ENCODE measurements at regions not wholly inside any gene's neighbourhood (a gene's known extent, or its start where the extent isn't known, plus 50 kb on each side); places are given as distances from the start of the nearest gene placed in this dataset.
A peak's percentile ranks its signal among the peaks of the same experiment; 100 is the strongest.
"Not testable (repeated sequence)": the region's sequence is repeated elsewhere in the genome, so short reads cannot be mapped to it uniquely, and the experiment has no call there.

- DNase-seq (ENCODE audit: low spot score) = no peak
These were observed 174.8 kb downstream of the MINAR1 start for GRCh38 chr15:79606831-79607355.

DNA sequence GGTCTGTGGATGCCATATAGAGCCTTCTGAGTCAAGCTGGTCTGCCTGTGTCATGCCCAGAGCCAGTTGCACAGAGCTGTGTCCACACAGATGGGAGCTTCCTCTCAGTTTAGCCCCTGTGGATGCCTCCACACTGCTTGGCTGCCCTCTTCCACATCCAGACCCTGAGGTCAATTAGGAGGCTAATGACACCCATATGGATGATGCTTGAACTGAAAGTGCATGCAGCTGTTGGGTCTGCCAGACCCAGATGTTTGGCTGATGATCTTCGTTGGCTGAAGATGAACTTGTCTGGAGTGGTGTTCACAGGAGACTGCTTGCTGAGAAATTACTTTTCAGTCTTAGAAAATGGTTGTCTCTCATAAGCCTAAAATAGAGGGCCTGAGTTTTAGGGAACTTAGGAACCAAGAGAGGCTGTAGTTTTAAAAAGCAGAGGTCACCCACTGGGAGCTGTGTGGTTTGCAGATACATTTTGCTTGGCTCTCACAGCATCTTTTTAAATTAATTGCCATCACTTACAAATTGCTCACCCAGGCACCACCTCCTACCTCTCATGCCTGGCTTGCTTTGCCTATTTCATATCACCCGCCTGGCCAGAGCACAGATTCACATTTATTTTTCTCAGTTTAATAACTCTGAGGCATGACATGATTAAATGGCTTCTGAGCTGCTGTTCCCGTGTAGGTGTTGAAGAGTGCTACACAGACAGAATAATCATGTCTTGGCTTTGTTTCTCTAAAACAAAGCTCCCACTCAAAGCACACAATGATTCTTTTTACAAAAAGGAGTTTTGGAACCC is 176.1 kb downstream of the MINAR1 start:
- DNase-seq (ENCODE audit: low spot score) = no peak

GRCh38 chr15:79609506-79609905 is 177.4 kb downstream of the MINAR1 start:
- DNase-seq (ENCODE audit: low spot score) = no peak

- peak; percentile 3 for DNase-seq (ENCODE audit: low spot score)
These were observed 177.9 kb downstream of the MINAR1 start for GRCh38 chr15:79610021-79610420.

GRCh38 chr15:79615754-79616153 is 183.6 kb downstream of the MINAR1 start:
- DNase-seq (ENCODE audit: low spot score) = peak; percentile 87

DNA sequence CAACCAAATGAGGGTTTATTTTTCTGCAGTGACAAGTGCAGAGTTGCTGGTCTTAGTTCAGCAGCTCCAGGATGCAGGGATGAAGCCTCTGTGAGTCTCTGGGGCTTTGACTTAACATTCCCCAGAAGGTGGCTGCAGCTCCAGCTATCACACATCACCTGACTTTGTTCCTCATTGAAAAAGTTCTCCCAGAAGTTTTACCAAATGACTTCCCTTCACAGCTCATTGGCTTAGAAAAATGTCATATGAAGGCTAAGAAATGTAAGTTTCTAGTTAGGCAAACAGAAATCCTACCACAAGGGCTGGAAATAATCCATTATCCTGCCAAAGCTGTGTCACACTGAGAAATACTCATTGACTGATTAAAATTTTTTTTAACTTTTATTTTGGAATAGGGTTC is 184.9 kb downstream of the MINAR1 start:
- DNase-seq (ENCODE audit: low spot score) = no peak

DNA sequence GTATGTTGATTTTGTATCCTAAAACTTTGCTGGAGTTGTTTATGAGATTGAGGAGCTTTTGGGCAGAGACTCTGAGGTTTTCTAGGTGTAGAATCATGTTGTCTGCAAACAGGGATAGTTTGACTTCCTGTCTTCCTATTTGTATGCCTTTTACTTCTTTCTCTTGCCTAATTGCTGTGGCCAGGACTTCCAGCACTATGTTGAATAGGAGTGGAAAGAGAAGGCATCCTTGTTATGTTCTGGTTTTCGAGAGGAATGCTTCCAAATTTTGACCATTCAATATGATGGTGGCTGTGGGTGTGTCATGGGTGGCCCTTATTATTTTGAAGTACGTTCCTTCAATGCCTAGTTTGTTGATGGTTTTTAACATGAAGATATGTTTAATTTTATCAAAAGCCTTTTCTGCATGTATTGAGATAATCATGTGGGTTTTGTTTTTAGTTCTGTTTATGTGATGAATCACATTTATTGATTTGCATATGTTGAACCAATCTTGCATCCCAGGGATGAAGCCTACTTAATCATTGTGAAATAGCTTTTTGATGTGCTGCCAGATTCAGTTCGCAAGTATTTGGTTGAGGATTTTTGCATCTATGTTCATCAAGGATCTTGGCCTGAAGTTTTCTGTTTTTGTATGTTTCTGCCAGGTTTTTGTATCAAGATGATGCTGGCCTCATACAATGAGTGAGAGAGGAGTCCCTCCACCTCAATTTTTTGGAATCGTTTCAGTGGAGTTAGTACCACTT is 188.1 kb downstream of the MINAR1 start:
- no peak for DNase-seq (ENCODE audit: low spot score)

DNA sequence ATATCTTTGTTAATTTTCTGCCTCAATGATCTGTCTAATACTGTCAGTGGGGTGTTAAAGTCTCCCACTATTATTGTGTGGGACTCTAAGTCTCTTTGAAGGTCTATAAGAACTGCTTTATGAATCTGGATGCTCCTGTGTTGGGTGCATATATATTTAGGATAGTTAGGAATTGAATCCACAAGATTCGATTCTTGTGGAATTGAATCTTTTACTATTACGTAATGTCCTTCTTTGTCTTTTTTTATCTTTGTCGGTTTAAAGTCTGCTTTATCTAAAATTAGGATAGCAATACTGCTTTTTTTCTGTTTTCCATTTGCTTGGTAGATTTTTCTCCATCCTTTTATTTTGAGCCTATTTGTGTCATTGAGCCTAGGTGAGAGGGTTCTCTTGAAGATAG is 189.7 kb downstream of the MINAR1 start:
- DNase-seq (ENCODE audit: low spot score) = not testable (repeated sequence)

DNA sequence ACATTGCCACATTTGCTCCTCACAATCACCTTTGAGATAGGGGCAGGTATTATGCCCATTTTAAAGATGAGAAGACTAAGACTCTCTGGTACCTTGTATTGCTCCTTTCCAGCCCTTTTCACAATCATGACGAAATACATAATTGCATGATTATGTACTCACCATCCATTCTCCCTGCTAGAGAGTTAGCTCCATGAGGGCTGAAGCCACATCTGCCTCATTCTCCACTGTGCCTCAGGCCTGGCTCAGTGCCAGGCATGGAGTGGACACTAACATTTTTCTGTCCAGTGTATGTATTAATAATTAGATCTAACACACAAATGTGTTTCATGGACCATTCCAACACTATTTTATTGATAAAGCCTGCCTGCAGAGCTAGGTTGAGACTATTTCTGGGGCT is 191.4 kb downstream of the MINAR1 start:
- DNase-seq (ENCODE audit: low spot score) = no peak

- DNase-seq (ENCODE audit: low spot score) = no peak
These were observed 197.6 kb downstream of the MINAR1 start for GRCh38 chr15:79629687-79630086.

- DNase-seq (ENCODE audit: low spot score) = no peak
These were observed 200.3 kb downstream of the MINAR1 start for GRCh38 chr15:79632457-79632856.

DNA sequence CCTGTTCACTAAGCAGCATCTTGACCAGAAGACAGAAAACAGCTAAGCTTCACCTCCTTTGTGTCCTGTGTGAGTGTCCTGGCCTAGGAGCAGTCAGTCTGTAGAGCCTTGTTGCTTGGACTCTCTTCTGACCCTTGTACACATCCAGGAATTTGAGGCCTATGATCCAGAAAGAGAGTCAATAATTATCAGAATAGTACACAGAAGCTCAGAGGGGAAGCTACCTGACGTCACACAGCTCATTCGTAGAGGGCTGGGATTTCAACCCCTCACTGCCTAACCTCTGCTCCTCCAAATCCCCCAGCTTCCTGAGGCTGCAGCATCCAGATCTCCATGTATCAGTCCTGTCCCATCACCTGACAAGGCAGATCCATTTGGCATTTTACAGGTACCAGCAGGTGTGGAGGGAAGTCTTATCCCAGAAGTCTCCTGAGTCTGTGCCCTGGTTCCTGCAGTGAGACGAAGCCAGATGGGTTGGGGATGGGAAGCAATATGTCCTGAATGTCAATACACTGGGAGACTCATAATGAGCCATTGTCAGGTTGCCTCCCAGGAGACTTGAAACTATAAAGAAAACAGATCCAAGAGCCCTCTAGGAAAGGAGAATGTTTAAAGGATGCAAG is 203.1 kb downstream of the MINAR1 start:
- DNase-seq (ENCODE audit: low spot score) = no peak

DNA sequence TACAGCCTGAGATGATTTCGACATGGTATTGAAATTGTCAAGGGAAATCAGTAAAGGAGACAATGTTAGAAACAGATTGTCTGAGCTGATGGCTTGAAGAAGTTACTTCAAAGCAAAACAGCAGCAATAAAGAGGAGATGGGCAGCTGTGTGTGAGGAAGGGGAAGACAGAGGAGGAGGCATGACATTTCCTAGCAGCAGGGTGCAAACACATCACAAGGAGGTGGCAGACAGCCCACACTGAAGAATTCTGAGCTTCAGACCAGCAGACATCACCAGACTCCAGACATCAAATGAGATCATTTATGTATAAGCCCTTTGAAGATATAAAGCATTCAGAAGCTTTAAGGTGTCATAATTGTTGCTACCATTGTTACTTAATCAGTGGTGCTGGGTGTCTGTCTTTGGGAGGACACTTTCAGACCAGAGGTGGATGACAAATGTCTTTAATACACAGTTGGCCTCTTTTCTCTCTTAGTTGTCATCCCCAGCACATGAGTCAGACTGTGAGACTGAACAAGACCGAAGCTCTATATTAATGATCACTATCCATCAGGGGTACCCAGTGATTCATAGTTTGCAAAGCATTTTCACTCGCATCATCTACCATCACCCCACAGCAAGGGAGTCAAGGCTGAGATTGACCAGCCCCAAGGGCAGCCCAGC is 203.9 kb downstream of the MINAR1 start:
- no peak for DNase-seq (ENCODE audit: low spot score)

DNA sequence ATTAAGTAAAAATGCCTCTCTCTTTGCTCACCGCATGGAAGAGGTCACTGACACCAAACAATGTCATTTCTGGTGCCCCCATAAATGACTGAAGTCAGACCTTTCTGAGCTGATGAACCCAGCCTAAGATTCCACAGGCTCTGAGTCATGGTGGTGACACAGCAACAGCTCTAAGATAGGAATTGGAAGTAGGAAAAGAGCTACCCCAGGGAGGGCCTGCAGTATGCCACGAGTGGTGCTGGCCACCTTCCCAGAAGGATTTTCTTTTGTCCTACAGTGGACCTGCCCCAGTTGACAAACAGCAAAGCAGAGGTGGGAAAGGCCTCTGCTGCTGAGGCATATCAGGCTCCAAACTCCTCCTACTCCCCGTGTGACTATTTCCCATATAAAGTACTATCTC is 208.1 kb downstream of the MINAR1 start:
- DNase-seq (ENCODE audit: low spot score) = no peak

DNA sequence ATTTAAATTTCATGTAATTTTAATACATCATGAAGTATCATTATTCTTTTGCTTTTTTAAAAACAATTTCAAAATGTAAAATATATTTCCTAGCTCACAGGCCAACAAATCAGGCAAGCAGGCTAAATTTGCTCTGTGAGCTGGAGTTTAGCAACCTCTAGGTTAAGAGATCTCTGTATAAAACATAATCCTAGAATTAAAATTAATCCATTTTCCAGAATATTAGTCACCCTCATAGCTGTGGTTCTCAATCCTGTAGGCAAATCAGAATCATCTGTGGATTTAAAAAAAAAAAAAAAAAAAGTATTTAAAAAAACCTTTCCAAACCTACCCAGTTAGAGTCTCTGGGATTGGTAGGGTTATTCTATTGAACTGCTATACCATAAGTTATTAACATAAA is 209.7 kb downstream of the MINAR1 start:
- DNase-seq (ENCODE audit: low spot score) = no peak

DNA sequence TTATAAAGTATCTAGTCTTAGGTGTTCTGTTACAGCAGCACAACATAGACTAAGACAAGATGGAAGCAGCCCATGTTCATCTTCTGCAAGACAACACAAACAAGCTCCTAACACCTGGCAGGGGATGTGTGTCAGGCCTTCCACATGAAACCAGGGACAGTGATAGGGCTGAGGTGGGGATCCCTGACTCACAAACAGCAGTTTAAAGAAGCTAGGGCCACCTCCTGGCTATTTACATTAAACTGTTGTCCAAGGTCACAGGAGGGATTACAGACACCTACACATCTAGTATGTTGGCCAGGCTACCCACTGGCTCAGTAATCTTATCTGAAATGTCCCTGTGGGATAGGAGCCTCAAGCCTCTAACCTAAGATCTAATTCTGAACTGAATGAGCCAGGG is 211.3 kb downstream of the MINAR1 start:
- DNase-seq (ENCODE audit: low spot score) = no peak

GRCh38 chr15:79644091-79644490 is 212.0 kb downstream of the MINAR1 start:
- DNase-seq (ENCODE audit: low spot score) = no peak

DNA sequence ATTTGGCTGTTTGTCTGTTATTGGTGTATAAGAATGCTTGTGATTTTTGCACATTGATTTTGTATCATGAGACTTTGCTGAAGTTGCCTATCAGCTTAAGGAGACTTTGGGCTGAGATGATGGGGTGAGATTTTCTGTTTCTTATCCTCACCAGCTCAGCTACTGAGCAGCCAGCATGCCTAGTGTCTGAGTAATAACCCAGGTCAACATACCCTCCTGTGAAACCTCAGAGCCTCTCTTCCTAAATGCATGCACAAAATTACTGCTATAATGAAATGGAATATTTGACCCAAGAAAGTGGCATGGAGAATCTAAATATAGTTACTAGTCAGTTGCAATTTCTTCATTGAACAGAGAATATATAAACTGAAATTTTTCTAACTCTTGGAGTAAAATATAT is 220.8 kb downstream of the MINAR1 start:
- not testable (repeated sequence) for DNase-seq (ENCODE audit: low spot score)

GRCh38 chr15:79653533-79653932 is 221.4 kb downstream of the MINAR1 start:
- no peak for DNase-seq (ENCODE audit: low spot score)

GRCh38 chr15:79656151-79657000 is 224.2 kb downstream of the MINAR1 start:
- DNase-seq (ENCODE audit: low spot score) = peak; percentile 2

GRCh38 chr15:79657722-79658121 is 225.6 kb downstream of the MINAR1 start:
- no peak for DNase-seq (ENCODE audit: low spot score)

Data from cerebellar cortex (tissue), 1 donor.